HepG2 (cell line): ENCODE measurements at regions not wholly inside any gene's neighbourhood (a gene's known extent, or its start where the extent isn't known, plus 50 kb on each side); places are given as distances from the start of the nearest gene placed in this dataset.

ENCODE experiments used
- ATAC-seq: fragments of 200-7000 bp; cut with Tn5 transposase; 3 replicates; pipeline ENCODE4 v1.9.1; 2020; ENCODE audit warnings: mild to moderate bottlenecking, moderate library complexity
- BruUV-seq: library from RNA; stranded (reverse); fragments of 400-500 nt; replicated peaks from 2 replicates; lab custom pipeline; 2021; lab: Mats Ljungman, UMichigan
- CTCF ChIA-PET: fragments of 300-600 bp; formaldehyde crosslinking; extraction: SDS; loops from one replicate; lab custom pipeline; 2021; ENCODE audit warnings: low total read pairs, inconsistent platforms, low intra/inter-chr PET ratio; lab: Yijun Ruan, JAX
- POLR2A ChIA-PET: fragments of 350-600 bp; sonication (Branson Sonifier 250); formaldehyde crosslinking; loops from one replicate; lab custom pipeline; 2020; ENCODE audit warnings: antibody characterized with exemption, inconsistent platforms; lab: Yijun Ruan, JAX
- DNase-seq: peaks from one replicate; pipeline ENCODE4 v3.0.0-alpha.2; 2015; ENCODE audit warnings: low spot score
- FAIRE-seq: peaks from 3 replicates; lab custom pipeline; 2011; peaks lifted over from hg19 to GRCh38; lab: Jason Lieb, UNC
- H2AFZ ChIP-seq: one replicate; pipeline ENCODE4 v1.6.1; 2011; ENCODE audit warnings: low read length, inconsistent platforms
- H3K27ac ChIP-seq: fragments of 300-600 bp; 3 replicates; pipeline ENCODE4 v1.8.0; 2011; ENCODE audit warnings: mixed run types, mild to moderate bottlenecking, mixed read lengths, low read length, inconsistent platforms; ENCODE audit not compliant: insufficient read depth; ENCODE audit errors: extremely low read length
- H3K27me3 ChIP-seq, 2 experiments: fragments of 200-600 bp in 1 of 2; 2 replicates in 1 of 2; 3 replicates in 1 of 2; pipeline versions ENCODE4 v1.6.0 to v1.8.0; 2011; ENCODE audit warnings: low read length in 2 of 2, mild to moderate bottlenecking in 2 of 2, moderate library complexity in 2 of 2, inconsistent platforms in 1 of 2; ENCODE audit not compliant: insufficient read depth in 2 of 2, control insufficient read depth in 1 of 2
- H3K36me3 ChIP-seq, 2 experiments: fragments of 200-600 bp in 1 of 2; replicated peaks in 1 of 2; 2 replicates in 1 of 2; 3 replicates in 1 of 2; pipeline versions ENCODE4 v1.5.1 to v1.8.0; 2011; ENCODE audit warnings: low read length in 2 of 2, inconsistent platforms in 1 of 2; ENCODE audit not compliant: insufficient read depth in 2 of 2, control insufficient read depth in 1 of 2
- H3K4me1 ChIP-seq: 2 replicates; pipeline ENCODE4 v1.5.1; 2012; ENCODE audit warnings: low read length, inconsistent platforms; ENCODE audit not compliant: insufficient read depth
- H3K4me2 ChIP-seq: 2 replicates; pipeline ENCODE4 v1.6.0; 2011; ENCODE audit warnings: low read depth, low read length, inconsistent platforms
- H3K4me3 ChIP-seq, 3 experiments: fragments of 200-600 bp in 1 of 3; sonication (generic), shearing (Covaris generic) in 1 of 3; replicated peaks in 1 of 3; 2 replicates each; pipeline ENCODE4 v1.5.1; 2011 to 2016; ENCODE audit warnings: low read length in 3 of 3, inconsistent platforms in 2 of 3, low read depth in 2 of 3, mild to moderate bottlenecking in 2 of 3, control low read depth in 1 of 3, mixed read lengths in 1 of 3; ENCODE audit not compliant: insufficient read depth in 1 of 3
- H3K79me2 ChIP-seq: one replicate; pipeline ENCODE4 v1.6.1; 2011; ENCODE audit warnings: low read length, inconsistent platforms; ENCODE audit not compliant: insufficient read depth
- H3K9ac ChIP-seq: 2 replicates; pipeline ENCODE4 v1.6.0; 2011; ENCODE audit warnings: mild to moderate bottlenecking, low read depth, low read length, inconsistent platforms; ENCODE audit not compliant: insufficient read depth
- H3K9me3 ChIP-seq: 2 replicates; pipeline ENCODE4 v1.5.1; 2012; ENCODE audit warnings: mild to moderate bottlenecking, low read length
- H4K20me1 ChIP-seq: 2 replicates; pipeline ENCODE4 v1.6.0; 2011; ENCODE audit warnings: inconsistent platforms, mild to moderate bottlenecking, low read length, moderate library complexity; ENCODE audit not compliant: insufficient read depth
- CEBPZ ChIP-seq: IDR thresholded peaks from 2 replicates; pipeline ENCODE4 v1.6.1; 2012; ENCODE audit warnings: low read length, improper control_type of control experiment
- IRX3 ChIP-seq: sonication (generic); formaldehyde crosslinking; IDR thresholded peaks from 2 replicates; pipeline ENCODE4 v1.8.1; 2023; ENCODE audit warnings: mild to moderate bottlenecking, low read depth, missing genetic modification reagents, borderline replicate concordance
- MAFG ChIP-seq: sonication (generic); formaldehyde crosslinking; IDR thresholded peaks from 2 replicates; pipeline ENCODE4 v1.5.1; 2020; ENCODE audit warnings: mild to moderate bottlenecking, missing genetic modification reagents
- RARA ChIP-seq: IDR thresholded peaks from 2 replicates; pipeline ENCODE4 v1.6.1; 2016; ENCODE audit warnings: missing genetic modification reagents, missing compliant biosample characterization
- RCOR2 ChIP-seq: IDR thresholded peaks from 2 replicates; pipeline ENCODE4 v1.6.1; 2016; ENCODE audit warnings: missing biosample characterization, missing genetic modification reagents
- SNAPC2 ChIP-seq: sonication (generic); formaldehyde crosslinking; IDR thresholded peaks from 2 replicates; pipeline ENCODE4 v1.8.1; 2022; ENCODE audit warnings: mild to moderate bottlenecking, missing genetic modification reagents
- SRY ChIP-seq: sonication (generic); formaldehyde crosslinking; IDR thresholded peaks from 2 replicates; pipeline ENCODE4 v1.8.0; 2022; ENCODE audit warnings: mild to moderate bottlenecking, missing genetic modification reagents
- ZBTB1 ChIP-seq: sonication (generic); formaldehyde crosslinking; IDR thresholded peaks from 2 replicates; pipeline ENCODE4 v1.4.0; 2020; ENCODE audit warnings: missing genetic modification reagents, borderline replicate concordance
- ZEB1 ChIP-seq: IDR thresholded peaks from 2 replicates; pipeline ENCODE4 v1.6.1; 2012; ENCODE audit warnings: mild to moderate bottlenecking, low read depth, inconsistent platforms; ENCODE audit not compliant: insufficient replicate concordance
- ZMYM3 ChIP-seq: sonication (generic); formaldehyde crosslinking; IDR thresholded peaks from 2 replicates; pipeline ENCODE4 v1.5.1; 2020; ENCODE audit warnings: mild to moderate bottlenecking, missing genetic modification reagents
- ZNF124 ChIP-seq: sonication (generic); formaldehyde crosslinking; IDR thresholded peaks from 2 replicates; pipeline ENCODE4 v1.4.0; 2020; ENCODE audit warnings: missing genetic modification reagents
- ZNF562 ChIP-seq: sonication (generic); formaldehyde crosslinking; IDR thresholded peaks from 2 replicates; pipeline ENCODE4 v1.8.0; 2022; ENCODE audit warnings: missing genetic modification reagents, borderline replicate concordance
- ZNF766 ChIP-seq: sonication (generic); formaldehyde crosslinking; IDR thresholded peaks from 2 replicates; pipeline ENCODE4 v1.5.0; 2020; ENCODE audit warnings: missing genetic modification reagents, borderline replicate concordance
- WGBS: methylation state at CpG from one replicate; pipeline ENCODE4 v1.1.6; 2017; ENCODE audit warnings: low lambda C conversion rate; 5-methylcytosine and 5-hydroxymethylcytosine counted together
- in situ Hi-C: cut with HindIII; loops from 2 replicates; pipeline ENCODE4 v1.10.0; 2017; ENCODE audit warnings: low pct_unique_long_range_greater_than_20kb; ENCODE audit not compliant: extremely low pct_ligation_motif_present
- intact Hi-C: fragments of 100-400 bp; cut with micrococcal nuclease; formaldehyde crosslinking; loops from one replicate; pipeline ENCODE4 v1.10.0; 2022; ENCODE audit not compliant: unreplicated experiment
- TF ChIP-seq, protein P1 (sequence below): sonication (generic); formaldehyde crosslinking; IDR thresholded peaks from 2 replicates; pipeline ENCODE4 v1.4.0; 2020; ENCODE audit warnings: missing genetic modification reagents
- TF ChIP-seq, protein P2 (sequence below): sonication (generic); formaldehyde crosslinking; conservative IDR thresholded peaks from 2 replicates; pipeline ENCODE4 v1.4.0; 2020; ENCODE audit warnings: missing genetic modification reagents
- TF ChIP-seq, protein P3 (sequence below): sonication (generic); formaldehyde crosslinking; IDR thresholded peaks from 2 replicates; pipeline ENCODE4 v1.5.0; 2020; ENCODE audit warnings: missing genetic modification reagents, mild to moderate bottlenecking, borderline replicate concordance
- TF ChIP-seq, protein P4 (sequence below): conservative IDR thresholded peaks from 2 replicates; pipeline ENCODE4 v1.6.1; 2018; ENCODE audit warnings: missing genetic modification reagents

DNA sequence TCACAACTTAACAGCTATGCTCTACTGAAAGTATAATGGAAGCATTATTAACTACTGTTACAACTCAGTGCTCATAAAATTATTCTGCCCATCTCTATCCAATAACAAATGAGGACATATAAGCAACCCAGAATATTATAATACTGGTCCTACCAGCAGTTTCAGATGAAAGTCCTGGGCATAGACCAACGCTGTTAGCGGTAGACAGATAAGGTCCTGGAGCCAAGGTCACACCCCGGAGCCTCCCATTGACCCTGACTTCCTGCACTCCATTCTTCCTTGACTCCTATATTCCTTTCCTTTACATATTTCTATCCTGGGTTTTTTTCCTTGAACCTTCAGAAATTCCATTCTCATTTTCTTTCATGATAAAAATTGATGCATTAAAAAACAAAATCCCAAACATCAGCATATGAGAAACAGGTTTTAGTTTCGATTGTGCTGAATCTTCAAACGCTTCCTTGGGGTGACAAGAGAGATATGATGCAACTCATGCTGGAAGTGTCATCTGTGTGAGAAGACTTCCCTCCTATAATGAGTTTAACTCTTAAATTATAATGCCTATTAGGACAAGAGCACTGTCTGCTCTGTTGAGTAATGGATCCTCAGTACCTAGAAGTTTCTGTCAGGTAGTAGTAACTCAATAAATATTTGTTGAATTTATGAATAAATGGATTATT is 831.1 kb downstream of the LRRIQ3 start:
- in situ Hi-C loops (no loop called here), intact Hi-C loops (no loop called here)
- H4K20me1 ChIP-seq = no peaks in the 10 kb centered on the region
- H3K9ac ChIP-seq = no peak overlapping the region
- no peak overlapping the region for H3K27ac ChIP-seq
- H3K36me3 ChIP-seq = no peaks in the 10 kb centered on the region
- peaks cover 80% of the 10 kb centered on the region for H3K9me3 ChIP-seq
- no peak for ATAC-seq
- 7% methylated on average over 5 of the region's 5 CpGs for WGBS
- H3K4me3 ChIP-seq = no peak overlapping the region
- no peak overlapping the region for H3K4me2 ChIP-seq
- ChIA-PET POLR2A (no interaction called here), CTCF (no interaction called here)
- no peaks in the 10 kb centered on the region for H3K27me3 ChIP-seq
- H3K79me2 ChIP-seq = no peaks in the 10 kb centered on the region
- no peaks in the 10 kb centered on the region for H3K4me1 ChIP-seq
- H2AFZ ChIP-seq = no peak overlapping the region
- no peak for DNase-seq
- FAIRE-seq = no peak
- no TSS peak for BruUV-seq
- TF ChIP-seq ZNF766 (CRISPR knock-in tag) (no peak), ZNF124 (no peak), SNAPC2 (CRISPR knock-in tag) (no peak), ZMYM3 (CRISPR knock-in tag) (no peak), CEBPZ (no peak), MAFG (no peak), IRX3 (CRISPR knock-in tag) (no peak), ZNF562 (CRISPR knock-in tag) (no peak), ZEB1 (no peak), RCOR2 (CRISPR knock-in tag) (no peak), SRY (no peak), RARA (CRISPR knock-in tag) (no peak), ZBTB1 (CRISPR knock-in tag) (no peak)
- TF ChIP-seq, protein P1, sequence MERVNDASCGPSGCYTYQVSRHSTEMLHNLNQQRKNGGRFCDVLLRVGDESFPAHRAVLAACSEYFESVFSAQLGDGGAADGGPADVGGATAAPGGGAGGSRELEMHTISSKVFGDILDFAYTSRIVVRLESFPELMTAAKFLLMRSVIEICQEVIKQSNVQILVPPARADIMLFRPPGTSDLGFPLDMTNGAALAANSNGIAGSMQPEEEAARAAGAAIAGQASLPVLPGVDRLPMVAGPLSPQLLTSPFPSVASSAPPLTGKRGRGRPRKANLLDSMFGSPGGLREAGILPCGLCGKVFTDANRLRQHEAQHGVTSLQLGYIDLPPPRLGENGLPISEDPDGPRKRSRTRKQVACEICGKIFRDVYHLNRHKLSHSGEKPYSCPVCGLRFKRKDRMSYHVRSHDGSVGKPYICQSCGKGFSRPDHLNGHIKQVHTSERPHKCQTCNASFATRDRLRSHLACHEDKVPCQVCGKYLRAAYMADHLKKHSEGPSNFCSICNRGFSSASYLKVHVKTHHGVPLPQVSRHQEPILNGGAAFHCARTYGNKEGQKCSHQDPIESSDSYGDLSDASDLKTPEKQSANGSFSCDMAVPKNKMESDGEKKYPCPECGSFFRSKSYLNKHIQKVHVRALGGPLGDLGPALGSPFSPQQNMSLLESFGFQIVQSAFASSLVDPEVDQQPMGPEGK (CRISPR knock-in tag) = no peak
- TF ChIP-seq, protein P2, sequence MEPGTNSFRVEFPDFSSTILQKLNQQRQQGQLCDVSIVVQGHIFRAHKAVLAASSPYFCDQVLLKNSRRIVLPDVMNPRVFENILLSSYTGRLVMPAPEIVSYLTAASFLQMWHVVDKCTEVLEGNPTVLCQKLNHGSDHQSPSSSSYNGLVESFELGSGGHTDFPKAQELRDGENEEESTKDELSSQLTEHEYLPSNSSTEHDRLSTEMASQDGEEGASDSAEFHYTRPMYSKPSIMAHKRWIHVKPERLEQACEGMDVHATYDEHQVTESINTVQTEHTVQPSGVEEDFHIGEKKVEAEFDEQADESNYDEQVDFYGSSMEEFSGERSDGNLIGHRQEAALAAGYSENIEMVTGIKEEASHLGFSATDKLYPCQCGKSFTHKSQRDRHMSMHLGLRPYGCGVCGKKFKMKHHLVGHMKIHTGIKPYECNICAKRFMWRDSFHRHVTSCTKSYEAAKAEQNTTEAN (CRISPR knock-in tag) = no peak
- TF ChIP-seq, protein P3, sequence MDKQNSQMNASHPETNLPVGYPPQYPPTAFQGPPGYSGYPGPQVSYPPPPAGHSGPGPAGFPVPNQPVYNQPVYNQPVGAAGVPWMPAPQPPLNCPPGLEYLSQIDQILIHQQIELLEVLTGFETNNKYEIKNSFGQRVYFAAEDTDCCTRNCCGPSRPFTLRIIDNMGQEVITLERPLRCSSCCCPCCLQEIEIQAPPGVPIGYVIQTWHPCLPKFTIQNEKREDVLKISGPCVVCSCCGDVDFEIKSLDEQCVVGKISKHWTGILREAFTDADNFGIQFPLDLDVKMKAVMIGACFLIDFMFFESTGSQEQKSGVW = no peak
- TF ChIP-seq, protein P4, sequence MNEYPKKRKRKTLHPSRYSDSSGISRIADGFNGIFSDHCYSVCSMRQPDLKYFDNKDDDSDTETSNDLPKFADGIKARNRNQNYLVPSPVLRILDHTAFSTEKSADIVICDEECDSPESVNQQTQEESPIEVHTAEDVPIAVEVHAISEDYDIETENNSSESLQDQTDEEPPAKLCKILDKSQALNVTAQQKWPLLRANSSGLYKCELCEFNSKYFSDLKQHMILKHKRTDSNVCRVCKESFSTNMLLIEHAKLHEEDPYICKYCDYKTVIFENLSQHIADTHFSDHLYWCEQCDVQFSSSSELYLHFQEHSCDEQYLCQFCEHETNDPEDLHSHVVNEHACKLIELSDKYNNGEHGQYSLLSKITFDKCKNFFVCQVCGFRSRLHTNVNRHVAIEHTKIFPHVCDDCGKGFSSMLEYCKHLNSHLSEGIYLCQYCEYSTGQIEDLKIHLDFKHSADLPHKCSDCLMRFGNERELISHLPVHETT (CRISPR knock-in tag) = no peak
